SIG-M5 (cell line): ENCODE measurements at regions not wholly inside any gene's neighbourhood (a gene's known extent, or its start where the extent isn't known, plus 50 kb on each side); places are given as distances from the start of the nearest gene placed in this dataset.

ENCODE experiments used
- DNase-seq: peaks from one replicate; lab custom pipeline; 2025; lab: John Stamatoyannopoulos, UW

DNA sequence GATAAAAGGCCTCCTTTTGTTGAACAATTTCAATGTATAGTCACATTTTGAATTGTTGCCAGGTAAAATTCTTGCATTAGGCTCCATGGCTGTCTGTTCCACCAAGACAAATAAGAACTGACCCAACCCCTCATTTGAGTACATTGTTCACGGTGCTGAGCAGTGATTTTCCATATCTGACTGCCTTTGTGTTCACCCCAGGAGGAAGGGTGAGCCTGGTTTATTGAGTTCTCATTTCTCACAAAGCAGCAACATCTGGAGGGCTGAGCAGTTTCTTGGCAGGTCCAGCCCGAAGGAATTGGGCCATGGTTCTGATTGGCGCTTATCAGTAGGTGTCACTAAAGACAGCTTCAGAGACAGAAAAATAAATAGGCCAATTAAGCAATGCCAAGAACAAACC, 149.1 kb downstream of the BMP4 start:
- DNase-seq = no peak

DNA sequence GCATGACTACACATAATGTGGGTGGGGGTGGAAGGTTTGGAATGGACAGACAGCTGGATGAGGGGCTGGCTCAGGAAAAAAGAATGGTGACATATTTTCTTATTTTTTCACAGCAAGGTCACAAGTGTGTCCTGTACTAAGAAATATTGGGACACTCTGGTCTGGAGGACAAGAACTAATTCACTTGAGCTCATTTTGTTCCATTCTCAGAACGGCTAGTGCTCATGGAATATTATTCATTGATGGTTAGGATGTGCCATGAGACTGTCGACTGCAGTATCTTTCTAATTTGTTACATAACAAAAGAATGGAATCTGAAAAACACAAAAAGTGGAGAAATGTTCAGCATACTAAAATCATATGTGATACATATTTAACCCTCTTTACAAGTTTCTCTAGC, 149.5 kb downstream of the BMP4 start:
- DNase-seq = no peak

DNA sequence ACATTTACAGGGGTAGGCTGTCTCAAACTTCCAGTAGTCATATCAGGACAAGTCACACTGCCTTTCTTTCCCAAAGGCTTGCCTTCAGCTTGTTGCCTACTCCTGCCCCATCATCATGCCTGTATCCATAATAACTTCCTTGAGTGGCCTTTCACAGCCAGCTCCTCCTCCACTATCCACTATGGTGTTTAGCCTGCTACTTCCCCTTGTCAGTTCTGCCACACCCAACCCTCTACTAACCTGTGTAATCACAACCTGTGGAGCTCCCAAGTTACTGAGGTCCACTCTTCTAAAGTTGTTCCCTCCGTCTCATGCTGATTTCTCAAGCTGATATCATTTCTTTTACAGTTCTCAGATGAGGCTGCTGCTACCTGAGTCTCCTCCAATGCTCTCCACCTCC, 159.9 kb downstream of the BMP4 start:
- no peak for DNase-seq

DNA sequence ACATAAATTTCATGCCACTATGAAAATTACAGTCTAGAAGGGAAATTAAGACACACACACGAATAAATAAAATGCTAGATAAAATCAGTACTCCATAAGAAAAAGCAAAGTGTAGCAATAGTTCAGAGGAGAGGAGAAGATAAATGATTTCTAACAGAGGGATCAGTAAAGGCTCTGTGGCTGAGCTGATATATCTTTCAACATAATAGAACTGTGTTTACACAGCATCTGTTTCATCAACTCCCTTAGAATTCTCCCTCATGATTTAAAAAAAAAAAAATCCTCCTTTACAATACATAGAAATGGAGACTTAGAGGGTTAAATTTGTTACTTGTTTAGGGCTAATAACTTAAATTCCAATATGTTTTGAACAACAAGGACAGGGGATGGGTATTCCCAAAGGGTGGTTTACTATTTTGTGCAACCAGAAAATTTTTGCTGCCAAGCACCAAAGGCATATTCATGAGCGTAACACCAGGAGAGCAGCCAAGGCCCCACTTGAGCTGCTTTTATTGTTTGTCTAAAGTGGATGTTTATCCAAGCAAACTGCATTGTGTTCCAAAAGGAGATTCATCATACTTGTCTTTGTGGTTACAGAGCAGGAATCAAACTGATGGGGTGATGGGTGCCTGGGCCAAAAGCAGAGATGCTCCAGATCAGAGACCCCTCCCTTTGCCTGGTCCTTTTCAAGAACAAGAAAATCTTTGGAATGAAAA, 162.7 kb downstream of the BMP4 start:
- no peak for DNase-seq

DNA sequence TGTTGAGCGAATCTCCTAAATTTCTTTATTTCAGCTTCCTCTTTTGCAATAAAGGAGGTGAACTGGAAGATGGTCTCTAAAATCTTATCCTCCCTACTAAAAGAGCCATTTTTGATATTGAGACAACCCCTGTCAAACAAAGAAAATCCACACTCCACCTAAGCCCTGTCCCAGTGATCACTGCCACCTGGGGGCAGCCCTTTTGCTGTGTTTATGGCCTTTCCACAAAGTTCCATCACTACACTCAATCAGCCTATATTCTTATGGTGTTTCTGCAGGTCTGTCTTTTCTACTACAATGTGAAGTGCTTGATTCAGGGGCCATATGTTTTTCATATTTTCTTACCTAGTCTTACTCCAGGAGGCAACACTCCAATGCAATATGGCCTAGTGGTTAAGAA, 163.7 kb downstream of the BMP4 start:
- DNase-seq = no peak

DNA sequence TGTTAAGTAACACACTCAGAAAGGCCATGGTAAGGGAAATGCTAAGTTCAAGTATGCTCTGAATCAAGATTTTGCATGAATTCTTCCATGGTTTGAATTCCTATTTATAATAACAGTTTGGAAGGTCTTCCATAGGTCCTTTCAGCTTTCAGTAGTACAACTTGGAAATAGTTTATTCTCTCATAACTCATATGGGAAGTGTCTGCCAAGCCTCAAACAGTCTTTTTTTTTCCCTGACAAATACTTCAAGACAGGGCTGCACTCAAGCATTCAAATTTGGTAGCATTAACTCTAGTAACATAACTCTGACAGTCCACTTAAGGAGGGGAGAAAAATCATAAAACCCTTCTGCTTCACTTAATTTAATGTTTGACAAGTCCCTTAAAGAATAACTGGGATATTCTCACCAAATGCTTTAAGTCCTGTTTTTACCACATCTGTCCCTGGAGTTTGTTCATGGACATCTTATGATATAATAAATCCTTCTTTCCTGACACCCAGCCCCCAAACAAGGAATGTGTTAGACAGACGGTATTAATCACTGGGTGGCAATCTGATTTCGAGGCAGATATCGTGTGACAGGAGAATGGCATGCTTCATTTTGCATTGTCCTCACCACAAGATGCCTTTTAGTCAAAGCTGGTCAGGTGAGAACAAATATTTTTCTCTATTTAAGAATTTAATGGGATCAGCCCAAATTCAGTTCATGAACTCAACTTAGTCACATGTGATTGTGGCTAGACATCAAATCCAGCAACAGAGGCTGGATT, 165.7 kb downstream of the BMP4 start:
- DNase-seq = no peak

DNA sequence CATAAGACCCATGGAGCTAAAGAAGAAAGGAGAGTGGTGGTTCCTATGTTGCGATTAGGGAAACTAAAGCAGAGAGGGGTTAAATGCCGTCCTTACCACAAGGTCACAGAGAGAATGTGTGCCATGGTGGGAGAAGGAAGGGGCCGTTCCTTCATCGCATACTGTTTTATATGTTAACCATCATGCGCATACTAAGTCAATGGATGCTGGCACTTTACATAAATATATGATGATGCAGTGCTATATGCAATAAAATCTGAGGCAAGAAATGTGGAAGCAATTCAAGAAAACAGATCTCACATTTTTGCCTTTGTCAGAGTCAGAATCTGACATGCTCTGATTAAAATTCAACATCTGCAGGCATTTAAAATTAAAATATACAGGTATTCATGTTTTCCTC, 168.1 kb downstream of the BMP4 start:
- DNase-seq = no peak

DNA sequence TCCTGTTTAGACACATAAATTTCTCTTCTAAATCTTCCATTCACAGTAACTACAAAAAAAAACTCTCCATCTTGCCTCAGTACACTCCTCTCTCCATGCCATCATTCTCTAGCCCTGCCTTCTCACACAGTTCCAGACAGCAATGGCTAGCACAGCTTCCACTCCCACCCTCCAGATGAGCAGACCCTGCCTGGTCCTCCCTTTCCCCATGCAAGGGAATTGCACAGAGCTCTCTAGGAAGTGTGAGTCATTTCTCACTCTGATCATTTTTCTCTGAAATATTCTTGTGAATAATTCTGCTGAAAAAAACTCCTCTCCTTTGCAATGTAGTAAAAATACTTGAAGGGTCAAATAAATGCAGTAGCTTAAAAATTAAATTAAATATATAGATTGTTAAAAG, 170.6 kb downstream of the BMP4 start:
- DNase-seq = no peak

DNA sequence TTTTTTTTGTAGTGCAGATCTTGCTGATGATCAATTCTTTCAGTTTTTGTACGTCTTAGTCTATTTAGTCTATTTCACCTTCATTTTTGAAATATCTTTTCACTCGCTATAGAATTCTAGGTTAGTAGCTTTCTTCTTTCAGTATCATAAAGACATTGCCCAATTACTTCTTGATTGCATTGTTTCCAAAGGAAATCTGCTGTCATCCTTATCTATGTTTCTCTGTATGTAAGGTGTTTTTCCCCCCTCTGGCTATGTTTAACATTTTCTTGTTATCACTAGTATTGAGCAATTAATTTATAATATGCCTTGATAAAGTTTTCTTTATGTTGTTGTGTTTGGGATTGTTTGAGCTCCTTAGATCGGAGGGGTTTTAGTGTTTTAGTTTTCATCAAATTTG, 171.9 kb downstream of the BMP4 start:
- no peak for DNase-seq

DNA sequence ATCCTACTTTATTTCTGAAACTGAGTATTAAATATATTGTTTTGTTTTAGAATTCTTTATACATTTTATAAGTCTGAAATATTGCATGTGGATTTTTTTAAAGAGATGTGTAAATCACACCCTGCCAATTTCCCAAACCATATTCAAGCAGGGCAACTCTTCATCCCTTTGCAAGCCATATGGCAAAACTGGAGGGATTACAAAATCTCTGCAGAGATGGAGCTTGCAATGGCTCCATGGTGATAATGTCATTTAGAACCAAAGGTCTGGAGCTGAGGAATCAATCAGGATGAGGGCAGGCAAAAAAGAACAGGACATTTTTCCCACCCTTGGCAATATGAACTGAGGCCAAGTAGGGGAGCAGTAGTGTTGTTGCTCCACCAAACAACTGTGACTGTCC, 173.4 kb downstream of the BMP4 start:
- DNase-seq = no peak

DNA sequence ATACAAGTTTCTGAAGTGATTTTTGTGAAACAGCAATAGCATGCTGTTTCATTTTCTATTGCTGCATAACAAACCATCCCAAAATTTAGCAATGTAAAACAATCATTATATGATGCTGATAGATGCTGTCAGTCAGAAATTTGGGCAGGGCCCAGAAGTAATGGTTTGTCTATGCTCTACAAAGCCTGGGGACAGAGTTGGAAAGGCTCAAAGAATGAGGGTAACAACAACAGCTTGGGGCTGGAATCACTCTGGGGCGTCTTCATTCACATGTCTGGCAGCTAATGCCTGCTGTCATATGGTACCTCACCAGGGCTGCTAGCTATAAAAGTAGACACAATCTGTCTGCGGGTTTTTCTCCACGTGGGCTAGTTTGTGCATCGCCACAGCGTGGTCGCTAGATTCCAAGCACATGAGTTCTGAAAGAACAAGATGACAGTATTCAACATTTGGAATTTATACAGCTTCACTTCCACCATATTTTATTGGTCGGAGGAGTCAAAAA, 176.5 kb downstream of the BMP4 start:
- DNase-seq = no peak

DNA sequence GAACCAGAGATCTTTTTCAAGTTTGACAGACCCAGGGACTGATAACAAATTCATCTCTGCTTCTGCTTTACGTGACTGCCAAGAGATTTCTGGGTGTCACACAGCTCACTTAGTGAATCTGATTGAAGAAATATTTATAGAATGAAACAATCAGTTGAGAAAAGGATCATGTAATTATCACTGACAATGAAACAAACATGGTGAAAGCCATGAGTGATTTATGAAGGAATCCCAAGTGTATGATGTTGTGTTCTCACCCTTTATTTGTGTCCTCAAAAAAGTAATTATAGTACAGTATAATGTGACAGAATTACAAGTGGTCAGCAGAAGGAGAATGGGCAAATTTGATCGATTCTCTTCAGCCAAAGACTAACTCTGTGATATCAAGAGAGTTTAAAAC, 177.3 kb downstream of the BMP4 start:
- DNase-seq = no peak

DNA sequence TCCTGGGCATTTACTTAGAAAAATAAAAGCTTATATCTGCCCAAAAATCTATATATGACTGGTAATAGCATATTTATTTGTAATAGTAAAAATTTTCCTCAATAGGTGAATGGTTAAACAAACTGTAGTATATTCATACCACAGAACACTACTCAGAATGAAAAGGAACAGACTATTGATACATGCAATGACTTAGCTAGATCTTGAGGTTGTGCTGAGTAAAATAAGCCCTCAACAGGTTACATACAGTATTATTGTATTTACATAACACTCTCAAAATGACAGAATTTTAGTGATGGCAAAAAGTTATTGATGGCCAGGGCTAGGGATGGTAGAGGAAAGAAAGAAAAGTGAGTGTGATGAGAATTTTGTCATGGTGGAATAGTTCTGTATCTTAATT, 178.4 kb downstream of the BMP4 start:
- no peak for DNase-seq

DNA sequence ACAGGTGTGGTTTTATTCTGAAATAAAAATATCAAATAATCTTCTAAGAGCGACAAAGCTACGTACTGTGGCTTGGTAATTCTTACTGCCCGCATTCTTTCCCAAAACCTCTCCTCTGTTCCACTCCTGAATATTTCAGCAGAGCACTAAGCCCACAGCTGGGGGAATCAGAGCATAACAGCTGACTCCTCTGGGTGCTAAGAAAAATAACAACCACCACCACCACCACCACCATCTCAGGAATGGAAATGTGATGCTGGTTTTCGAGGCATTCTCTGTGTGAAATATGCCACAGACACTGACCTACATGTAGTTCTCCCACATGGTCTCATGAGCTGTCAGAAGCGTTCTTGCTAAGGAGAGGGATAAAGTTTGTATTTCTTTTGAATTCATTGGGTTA, 183.7 kb downstream of the BMP4 start:
- DNase-seq = no peak

DNA sequence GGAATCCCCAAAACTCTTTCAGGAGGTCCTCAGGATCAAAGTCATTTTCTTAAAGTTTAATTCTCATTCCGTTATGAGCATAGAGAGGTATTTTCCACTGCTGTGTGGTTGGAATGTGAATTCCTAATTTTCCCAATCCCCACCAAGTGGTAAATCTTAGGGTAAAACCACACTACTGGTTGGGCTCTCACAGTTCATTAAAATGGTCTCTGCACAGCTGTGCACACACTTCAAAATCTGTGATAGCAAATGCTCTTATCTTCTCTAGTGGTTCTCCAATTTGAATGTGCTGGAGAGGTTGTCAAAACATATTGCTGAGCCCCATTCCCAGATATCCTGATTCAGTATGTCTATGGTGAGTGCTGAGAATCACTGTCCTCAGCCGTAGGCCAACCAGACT, 189.1 kb downstream of the BMP4 start:
- DNase-seq = no peak

DNA sequence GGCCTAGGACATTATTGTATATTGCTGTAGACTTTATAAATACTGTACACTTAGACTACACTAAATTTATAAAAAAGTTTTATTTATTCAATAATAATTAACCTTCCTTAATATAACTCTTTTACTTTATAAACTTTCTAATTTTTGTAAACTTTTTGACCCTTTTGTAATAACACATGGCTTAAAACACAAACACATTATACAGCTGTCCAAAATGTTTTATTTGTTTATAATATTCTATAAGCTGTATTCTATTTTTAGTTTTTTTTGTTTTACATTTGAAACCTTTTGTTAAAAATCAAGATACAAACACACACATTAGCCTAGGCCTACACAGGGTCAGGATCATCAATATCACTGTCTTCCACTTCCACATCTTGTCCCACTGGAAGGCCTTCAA, 190.0 kb downstream of the BMP4 start:
- no peak for DNase-seq

DNA sequence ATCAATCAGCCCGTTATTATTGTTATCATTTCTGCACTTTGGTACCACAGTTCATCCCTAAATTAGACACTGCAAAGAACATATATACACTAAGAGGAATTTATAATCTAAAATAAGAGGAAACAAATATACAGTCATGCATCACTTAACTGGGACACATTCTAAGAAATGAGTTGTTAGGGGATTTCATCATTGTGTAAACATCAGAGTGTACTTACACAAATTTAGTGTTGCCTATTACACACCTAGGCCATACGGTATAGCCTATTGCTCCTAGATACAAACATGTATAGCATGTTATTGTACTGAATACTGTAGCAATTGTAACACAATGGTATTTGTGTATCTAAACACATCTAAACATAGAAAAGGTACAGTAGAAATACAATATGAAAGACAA, 190.5 kb downstream of the BMP4 start:
- no peak for DNase-seq

DNA sequence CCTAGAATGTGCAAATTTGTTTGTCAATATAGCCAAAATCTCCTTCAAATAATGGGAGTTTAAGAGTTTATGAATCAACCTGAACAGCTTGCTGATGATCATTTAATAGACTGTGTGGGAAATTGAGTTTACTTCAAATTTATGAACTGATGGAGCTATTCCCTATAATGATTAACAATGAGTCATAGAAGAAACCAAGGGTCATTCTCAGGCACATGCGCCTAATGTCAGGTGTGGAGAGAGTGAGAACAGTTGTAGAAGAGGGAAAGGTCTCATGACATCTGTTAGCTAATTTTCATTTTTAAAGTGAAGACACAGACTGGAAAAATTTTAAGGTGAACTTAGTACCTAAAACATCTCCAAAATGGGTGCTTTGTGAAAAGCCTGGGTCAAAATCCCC, 191.8 kb downstream of the BMP4 start:
- DNase-seq = no peak

DNA sequence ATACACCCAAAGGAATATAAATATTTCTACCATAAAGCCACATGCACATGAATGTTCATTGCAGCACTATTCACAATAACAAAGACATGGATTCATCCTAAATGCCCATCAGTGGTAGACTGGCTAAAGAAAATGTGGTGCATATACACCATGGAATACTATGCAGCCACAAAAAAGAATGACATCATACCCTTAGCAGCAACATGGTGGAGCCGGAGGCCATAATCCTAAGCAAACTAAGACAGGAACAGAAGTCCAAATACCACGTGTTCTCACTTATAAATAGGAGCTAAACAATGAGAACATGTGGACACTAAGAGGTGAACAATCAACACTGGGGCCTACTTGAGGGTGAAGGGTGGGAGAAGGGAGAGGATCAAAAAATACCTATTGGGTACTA, 198.5 kb downstream of the BMP4 start:
- no peak for DNase-seq

DNA sequence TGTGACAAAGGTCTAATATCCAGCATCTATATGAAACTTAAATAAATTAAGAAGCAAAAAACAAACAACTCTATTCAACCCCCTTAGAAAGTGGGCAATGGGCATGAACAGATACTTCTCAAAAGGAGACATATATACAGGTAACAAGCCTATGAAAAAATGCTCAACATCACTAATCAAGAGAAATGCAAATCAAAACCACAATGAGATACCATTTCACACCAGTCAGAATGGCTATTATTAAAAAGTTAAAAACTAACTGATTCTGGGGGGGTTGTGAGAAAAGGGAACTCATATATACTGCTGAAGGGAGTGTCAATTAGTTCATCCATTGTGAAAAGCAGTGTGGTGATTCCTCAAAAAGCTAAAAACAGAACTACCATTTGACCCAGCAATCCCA, 198.9 kb downstream of the BMP4 start:
- no peak for DNase-seq

DNA sequence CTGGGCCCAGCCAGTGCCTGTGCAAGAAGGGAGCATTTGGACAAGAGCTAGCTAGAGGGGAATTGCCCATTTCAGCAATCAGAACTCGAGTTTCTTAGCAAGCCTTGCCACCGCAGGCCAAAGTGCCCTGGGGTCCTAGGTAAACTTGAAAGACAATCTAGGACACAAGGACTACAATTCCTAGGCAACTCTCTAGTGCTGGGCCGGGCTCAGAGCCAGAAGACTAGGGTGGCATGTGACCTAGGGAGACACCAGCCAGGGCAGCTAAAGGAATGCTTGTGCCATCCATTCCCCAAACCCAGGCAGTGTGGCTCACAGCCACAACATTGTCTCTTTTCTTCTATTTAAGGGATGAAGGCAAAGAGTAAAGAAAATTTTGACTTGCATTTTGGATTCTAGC, 205.0 kb downstream of the BMP4 start:
- no peak for DNase-seq

DNA sequence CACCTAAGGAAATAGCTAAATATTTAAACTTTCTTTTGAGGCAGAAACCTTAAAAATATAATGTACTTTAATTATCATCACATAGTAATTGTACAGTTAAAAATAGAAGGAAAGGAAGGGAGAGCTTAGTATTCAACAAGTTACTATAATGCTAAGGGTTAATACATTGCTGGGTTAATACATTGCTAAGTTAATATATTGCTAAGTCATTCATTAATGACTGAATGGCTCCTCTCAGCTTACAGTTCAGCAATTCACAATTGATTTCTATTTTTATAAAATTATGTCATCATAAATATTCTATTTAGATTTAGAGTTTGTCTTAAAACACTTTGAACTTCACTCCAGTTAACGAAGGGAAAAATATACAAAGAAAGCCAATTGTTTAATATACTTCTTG, 207.9 kb downstream of the BMP4 start:
- no peak for DNase-seq

DNA sequence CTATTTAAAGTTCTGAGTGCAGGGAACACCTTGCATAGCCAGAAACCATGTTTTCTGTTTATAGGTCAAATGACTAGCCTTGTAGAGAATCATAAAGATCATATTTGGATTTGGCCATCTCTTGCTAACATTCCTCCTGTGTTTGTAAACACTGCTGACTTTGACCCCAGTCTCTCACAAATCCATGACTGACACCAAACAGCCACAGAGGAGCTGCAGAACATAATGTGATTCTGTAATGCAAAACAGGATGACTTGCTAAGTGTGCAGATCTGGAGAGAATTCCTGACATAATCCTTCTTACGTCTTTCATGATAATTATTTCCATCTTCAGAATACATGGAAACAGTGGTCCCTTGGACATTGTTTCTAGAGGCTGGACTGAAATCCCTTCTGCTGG, 211.8 kb downstream of the BMP4 start:
- no peak for DNase-seq

DNA sequence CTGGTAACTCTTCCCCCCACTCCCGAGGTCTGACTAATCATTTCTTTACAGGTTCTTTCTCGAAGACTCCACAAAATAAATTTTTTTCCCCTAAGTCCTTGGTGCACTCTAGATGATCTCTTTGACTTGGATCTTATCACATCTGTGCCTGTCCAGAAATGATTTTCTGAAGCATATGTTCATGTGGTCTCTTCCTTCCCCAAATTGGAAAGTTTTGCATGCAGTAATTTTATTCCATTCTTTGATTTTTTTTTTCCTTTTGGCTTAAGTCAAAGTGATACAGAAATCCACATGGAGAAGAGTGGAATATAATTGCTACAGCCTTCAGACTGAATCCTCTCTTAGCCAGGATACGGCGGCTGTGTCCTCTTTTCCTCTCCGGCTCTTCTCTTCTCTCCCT, 213.3 kb downstream of the BMP4 start:
- DNase-seq = no peak
